HAP-1 (cell line): ENCODE measurements at regions not wholly inside any gene's neighbourhood (a gene's known extent, or its start where the extent isn't known, plus 50 kb on each side); places are given as distances from the start of the nearest gene placed in this dataset.

ENCODE experiments used
- DNase-seq, 2 experiments: peaks; one replicate each; pipeline ENCODE4 v3.0.0-alpha.2; 2016 to 2020; ENCODE audit warnings: low spot score in 2 of 2
- H3K27me3 ChIP-seq: fragments of 250-450 bp; sonication (Bioruptor Pico); 2 replicates; pipeline ENCODE4 v1.5.1; 2020; ENCODE audit warnings: low read depth, mild to moderate bottlenecking, moderate library complexity
- H3K36me3 ChIP-seq: fragments of 250-450 bp; sonication (Bioruptor Pico); replicated peaks from 2 replicates; pipeline ENCODE4 v1.5.1; 2020; ENCODE audit warnings: mild to moderate bottlenecking
- H3K4me1 ChIP-seq: fragments of 250-450 bp; sonication (Bioruptor Pico); 2 replicates; pipeline ENCODE4 v1.5.1; 2020; ENCODE audit warnings: mild to moderate bottlenecking
- H3K4me3 ChIP-seq: fragments of 250-450 bp; sonication (Bioruptor Pico); 2 replicates; pipeline ENCODE4 v1.5.1; 2020; ENCODE audit warnings: mild to moderate bottlenecking, moderate library complexity
- H3K9me3 ChIP-seq: fragments of 250-450 bp; sonication (Bioruptor Pico); 2 replicates; pipeline ENCODE4 v1.5.1; 2020; ENCODE audit warnings: mild to moderate bottlenecking, moderate library complexity
- in situ Hi-C: fragments of 300-500 bp; cut with MboI; formaldehyde crosslinking; loops from 3 replicates; pipeline ENCODE4 v1.14.3; 2020; ENCODE audit warnings: low sequenced_read_pairs, inconsistent platforms, mixed read lengths

DNA sequence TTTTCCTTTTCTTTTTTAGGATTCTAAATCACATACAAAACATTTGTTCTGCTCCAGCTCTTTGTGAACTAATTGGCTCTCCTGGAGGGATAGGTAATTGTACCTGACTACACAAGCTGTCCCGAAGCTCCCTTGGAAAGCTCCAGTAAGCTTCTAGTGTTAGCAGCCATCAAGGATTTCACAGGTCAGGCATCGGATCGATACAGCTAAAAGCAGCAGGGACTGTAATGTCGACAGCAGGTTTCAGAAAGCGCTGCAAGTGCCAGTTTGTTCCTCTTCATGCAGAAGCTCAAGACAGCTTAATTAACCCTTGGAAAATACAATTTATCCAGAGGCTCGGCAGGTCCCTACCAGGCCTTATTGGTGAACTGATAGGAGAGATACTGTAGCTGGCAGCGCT, 87.2 kb upstream of the VRK2 start:
- in situ Hi-C loops = no loop called here
- Histone ChIP-seq H3K9me3 (no peaks in the 10 kb centered on the region), H3K27me3 (no peaks in the 10 kb centered on the region), H3K36me3 (no peaks in the 10 kb centered on the region), H3K4me1 (0 out of 2 replicates have a peak, but pooled peaks cover 4% of the 10 kb centered on the region), H3K4me3 (no peak overlapping the region)
- DNase-seq = no peak

DNA sequence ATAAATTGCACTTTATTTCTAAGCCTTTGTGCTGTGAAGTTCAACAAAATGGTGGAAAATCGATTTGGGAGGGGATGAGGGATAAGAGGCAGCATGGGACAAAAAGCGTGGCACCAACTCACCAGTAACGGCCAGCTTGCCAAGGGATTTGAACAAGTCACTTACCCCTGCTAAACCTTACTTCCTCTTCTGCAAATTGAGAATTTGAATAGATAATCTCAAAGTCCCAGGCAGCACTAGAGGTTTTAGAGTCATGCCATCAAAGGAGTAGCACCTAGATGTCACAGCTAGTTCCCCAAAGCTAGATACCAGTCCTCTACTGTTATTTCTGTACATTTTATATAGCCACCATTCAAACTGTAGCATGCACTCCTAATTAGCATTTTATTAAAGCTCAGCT, 83.7 kb upstream of the VRK2 start:
- H3K27me3 ChIP-seq = no peaks in the 10 kb centered on the region
- H3K4me3 ChIP-seq = no peak overlapping the region
- H3K36me3 ChIP-seq = no peaks in the 10 kb centered on the region
- no peaks in the 10 kb centered on the region for H3K9me3 ChIP-seq
- DNase-seq = no peak
- H3K4me1 ChIP-seq = 0 out of 2 replicates have a peak, but pooled peaks cover 4% of the 10 kb centered on the region
- in situ Hi-C loops = no loop called here

DNA sequence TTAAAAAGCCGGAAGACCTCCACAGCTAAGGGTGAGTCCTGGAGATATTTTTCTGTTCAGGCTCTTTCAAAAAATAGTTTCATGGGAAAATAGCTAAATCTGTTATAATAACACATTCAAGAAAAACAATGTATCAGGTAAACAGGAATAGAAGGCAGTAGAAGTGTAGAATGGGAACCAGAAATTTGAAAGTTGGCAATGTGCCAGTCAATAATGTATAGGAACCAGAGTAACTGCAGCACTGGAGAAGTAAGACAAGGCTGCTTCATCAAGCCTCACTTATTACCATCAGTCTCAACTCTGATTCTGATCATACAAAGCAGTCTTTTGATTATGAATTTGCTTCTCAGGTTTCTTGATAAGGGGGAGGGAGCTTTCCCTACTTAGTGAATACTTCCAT, 81.4 kb upstream of the VRK2 start:
- Histone ChIP-seq H3K4me1 (0 out of 2 replicates have a peak, but pooled peaks cover 4% of the 10 kb centered on the region), H3K9me3 (no peaks in the 10 kb centered on the region), H3K27me3 (no peaks in the 10 kb centered on the region), H3K4me3 (no peak overlapping the region), H3K36me3 (no peaks in the 10 kb centered on the region)
- in situ Hi-C loops = no loop called here
- no peak for DNase-seq

DNA sequence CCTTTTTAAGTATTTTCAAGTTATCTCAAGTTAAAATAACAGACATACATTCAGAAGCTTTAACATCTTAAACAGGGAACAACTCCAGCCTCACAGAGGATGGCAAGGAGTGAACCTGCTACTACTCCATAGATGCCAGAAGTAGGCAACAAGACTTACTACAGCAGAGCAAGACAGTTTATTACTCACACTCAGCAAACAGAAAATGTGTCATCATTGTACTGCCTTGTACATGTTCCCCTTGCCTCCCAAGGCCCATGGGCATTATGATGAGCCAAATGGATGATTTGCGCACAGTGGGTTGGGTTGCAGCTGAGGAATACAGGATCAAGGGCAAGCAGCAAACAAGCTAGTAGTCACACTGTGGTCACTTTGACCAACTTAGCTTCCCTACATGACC, 80.6 kb upstream of the VRK2 start:
- in situ Hi-C loops = no loop called here
- Histone ChIP-seq H3K9me3 (no peaks in the 10 kb centered on the region), H3K4me1 (0 out of 2 replicates have a peak, but pooled peaks cover 4% of the 10 kb centered on the region), H3K36me3 (no peaks in the 10 kb centered on the region), H3K27me3 (no peaks in the 10 kb centered on the region), H3K4me3 (no peak overlapping the region)
- DNase-seq = no peak

DNA sequence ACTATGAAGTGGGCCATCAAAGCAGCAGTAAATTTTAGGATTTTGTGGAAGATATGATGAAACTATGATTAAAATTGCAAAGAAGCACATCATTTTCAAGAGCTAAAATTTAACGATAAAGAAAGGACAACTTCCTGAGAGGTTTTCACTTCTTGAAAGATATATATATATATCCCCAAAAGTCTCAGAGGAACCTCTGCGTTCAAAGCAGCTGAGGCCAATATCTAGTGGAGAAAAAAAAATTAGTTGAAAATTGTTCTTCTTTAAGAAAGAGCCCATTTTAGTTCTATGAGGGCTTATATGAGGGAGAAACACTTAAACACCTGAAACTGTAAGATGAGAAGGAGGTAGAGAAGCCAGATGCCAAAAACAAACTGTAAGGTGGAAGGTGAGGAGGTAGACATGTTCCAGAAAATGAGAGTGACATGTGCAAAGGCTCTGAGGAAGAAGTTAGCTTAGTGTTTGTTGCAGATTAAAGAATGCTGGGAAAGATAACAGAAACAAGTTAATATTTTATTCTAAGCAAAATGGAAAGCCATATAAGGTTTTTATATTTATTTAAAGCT, 72.9 kb upstream of the VRK2 start:
- H3K27me3 ChIP-seq = no peaks in the 10 kb centered on the region
- H3K9me3 ChIP-seq = no peaks in the 10 kb centered on the region
- H3K4me3 ChIP-seq = no peak overlapping the region
- peaks cover under 1% of the 10 kb centered on the region; the same call in 1 of the 2 replicates for H3K4me1 ChIP-seq
- H3K36me3 ChIP-seq = no peaks in the 10 kb centered on the region
- in situ Hi-C loops = no loop called here
- DNase-seq = no peak

DNA sequence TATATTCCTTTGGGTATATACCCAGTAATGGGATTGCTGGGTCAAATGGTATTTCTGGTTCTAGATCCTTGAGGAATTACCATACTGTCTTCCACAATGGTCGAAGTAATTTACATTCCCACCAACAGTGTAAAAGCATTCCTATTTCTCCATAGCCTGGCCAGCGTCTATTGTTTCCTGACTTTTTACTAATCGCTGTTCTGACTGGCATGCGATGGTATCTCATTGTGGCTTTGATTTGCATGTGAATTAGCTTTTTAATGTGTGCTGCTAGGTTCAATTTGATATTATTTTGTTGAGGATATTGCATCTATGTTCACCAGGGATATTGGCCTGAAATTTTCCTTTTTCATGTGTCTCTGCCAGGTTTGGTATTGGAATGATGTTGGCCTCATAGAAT, 67.4 kb upstream of the VRK2 start:
- Histone ChIP-seq H3K4me1 (peaks cover 14% of the 10 kb centered on the region), H3K9me3 (no peaks in the 10 kb centered on the region), H3K4me3 (no peak overlapping the region), H3K36me3 (no peaks in the 10 kb centered on the region), H3K27me3 (no peaks in the 10 kb centered on the region)
- DNase-seq = peak; percentile 54 to 68
- in situ Hi-C loops = no loop called here

DNA sequence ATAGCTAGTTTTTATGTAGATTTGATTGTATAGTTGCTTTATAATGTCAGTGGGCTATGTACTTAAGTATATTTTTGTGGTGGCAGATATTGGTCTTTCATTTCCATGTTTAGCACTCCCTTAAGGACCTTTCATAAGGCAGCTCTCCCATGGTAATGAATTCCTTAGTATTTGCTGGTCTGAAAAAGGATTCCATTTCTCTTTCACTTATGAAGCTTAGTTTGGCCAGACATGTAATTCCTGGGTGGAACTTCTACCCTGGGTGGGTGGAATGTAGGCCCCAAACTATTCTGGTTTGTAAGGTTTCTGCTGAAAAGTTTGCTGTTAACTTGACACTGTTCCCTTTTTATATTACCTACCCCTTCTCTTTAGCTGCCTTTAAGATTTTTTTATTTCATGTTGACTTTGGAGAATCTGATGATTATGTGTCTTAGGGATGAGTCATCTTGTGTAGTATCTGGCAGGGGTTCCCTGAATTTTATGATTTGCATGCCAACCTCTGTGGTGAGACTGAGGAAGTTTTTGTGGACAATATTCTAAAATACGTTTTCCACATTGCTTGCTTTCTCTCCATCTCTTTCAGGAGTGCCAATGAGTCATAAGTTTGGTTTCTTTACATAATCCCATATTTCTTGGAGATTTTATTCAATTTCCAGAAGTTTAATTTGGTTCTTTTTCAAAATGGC, 65.4 kb upstream of the VRK2 start:
- no peak for DNase-seq
- Histone ChIP-seq H3K27me3 (no peaks in the 10 kb centered on the region), H3K36me3 (no peaks in the 10 kb centered on the region), H3K4me1 (peaks cover 14% of the 10 kb centered on the region), H3K4me3 (no peak overlapping the region), H3K9me3 (no peaks in the 10 kb centered on the region)
- in situ Hi-C loops = no loop called here

DNA sequence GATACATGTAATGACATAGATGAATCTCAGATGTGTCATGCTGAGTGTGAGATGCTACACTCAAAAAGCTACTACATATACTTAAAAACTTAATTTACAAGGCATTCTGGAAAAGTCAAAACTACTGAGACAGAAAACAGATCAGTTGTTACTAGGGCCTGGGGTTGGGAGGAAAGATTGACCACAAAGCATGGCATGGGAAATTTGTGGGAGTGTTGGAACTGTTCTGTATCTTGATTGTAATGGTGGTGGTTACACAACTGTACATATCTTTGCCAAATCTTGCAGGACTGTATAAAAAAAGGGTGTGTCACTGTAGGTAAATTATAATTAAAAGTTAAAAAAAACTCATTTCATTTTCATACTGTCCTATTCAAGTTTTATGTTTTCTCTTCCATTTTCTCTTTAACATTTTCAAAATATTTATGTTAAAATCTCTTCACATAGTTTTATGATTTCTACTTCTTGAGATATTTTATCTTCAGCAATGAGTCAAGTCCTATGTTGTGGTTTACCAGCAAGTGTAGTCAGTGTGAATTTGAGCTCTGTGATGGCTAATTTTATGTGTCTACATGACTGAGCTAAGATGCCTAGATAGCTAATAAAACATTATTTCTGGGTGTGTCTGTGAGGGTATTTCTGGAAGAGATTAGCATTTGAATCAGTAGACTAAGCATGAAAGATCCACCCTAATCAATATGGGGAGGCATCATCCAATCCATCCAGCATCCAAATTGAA, 58.6 kb upstream of the VRK2 start:
- DNase-seq = no peak
- in situ Hi-C loops = no loop called here
- no peak overlapping the region for H3K4me3 ChIP-seq

DNA sequence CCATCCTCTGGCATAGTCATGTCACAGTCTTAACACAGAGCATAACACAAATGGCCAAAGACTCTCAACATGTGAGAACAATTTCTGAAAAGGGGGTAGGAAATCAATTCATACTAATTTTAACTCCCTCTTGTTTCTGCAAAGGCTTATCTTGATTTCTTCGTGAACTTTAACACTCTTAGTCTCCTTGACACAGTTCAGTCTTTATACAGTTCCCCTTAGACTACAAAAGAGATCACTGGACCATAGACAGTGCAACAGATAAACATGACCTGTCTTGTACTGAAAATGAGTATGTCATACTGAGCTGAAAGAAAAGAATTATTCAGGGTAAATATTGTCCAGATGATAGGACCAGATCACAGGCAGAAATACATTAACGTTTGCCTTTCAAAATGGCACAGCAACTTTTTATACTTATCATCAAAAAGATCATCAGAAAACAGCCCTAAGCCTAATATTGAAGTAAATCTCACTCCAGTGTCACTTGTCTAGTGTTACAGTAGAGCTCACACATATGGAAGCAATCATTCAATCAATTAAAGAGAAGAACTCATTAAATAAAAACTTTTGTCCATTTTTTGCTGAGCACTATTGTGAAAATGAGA, 56.4 kb upstream of the VRK2 start:
- DNase-seq = no peak
- no peaks in the 10 kb centered on the region for H3K36me3 ChIP-seq
- H3K4me3 ChIP-seq = no peak overlapping the region
- H3K4me1 ChIP-seq = no peaks in the 10 kb centered on the region
- in situ Hi-C loops = no loop called here
- H3K9me3 ChIP-seq = no peaks in the 10 kb centered on the region
- no peaks in the 10 kb centered on the region for H3K27me3 ChIP-seq

More for the DNA sequence above, 58.6 kb upstream of the VRK2 start:
- H3K36me3 ChIP-seq = no peaks in the 10 kb centered on the region
- H3K4me1 ChIP-seq = no peaks in the 10 kb centered on the region
- H3K9me3 ChIP-seq = no peaks in the 10 kb centered on the region
- H3K27me3 ChIP-seq = no peaks in the 10 kb centered on the region
